K562 (cell line): ENCODE measurements at regions not wholly inside any gene's neighbourhood (a gene's known extent, or its start where the extent isn't known, plus 50 kb on each side); places are given as distances from the start of the nearest gene placed in this dataset.

Experiments
- ATAC-seq: fragments of 200-7000 bp; cut with Tn5 transposase; 3 replicates; pipeline ENCODE4 v1.9.1; 2020; ENCODE audit warnings: moderate library complexity
- BruUV-seq: library from RNA; stranded (reverse); fragments of 400-500 nt; replicated peaks from 2 replicates; lab custom pipeline; 2021; lab: Mats Ljungman, UMichigan
- CTCF ChIA-PET: fragments of 300-600 bp; formaldehyde crosslinking; extraction: SDS; loops from one replicate; lab custom pipeline; 2021; ENCODE audit warnings: low intra/inter-chr PET ratio; lab: Yijun Ruan, JAX
- POLR2A ChIA-PET: fragments of 300-600, 350-650 bp; sonication (Branson Sonifier 250); formaldehyde crosslinking; extraction: SDS; loops from one replicate; lab custom pipeline; 2021; ENCODE audit warnings: antibody characterized with exemption, inconsistent platforms; lab: Yijun Ruan, JAX
- DNase-seq, 4 experiments: peaks; one replicate each; pipeline versions ENCODE4 v3.0.0 to v3.0.0-alpha.2; 2011 to 2018; ENCODE audit warnings: low spot score in 3 of 4, mixed read lengths in 3 of 4; ENCODE audit errors: extremely low read depth in 1 of 4
- FAIRE-seq: peaks from 2 replicates; lab custom pipeline; 2011; peaks lifted over from hg19 to GRCh38; lab: Jason Lieb, UNC
- H2AFZ ChIP-seq: 2 replicates; pipeline ENCODE4 v1.6.0; 2011; ENCODE audit warnings: low read depth, low read length, control low read depth, inconsistent platforms
- H3K27ac ChIP-seq: fragments of 200-600 bp; 3 replicates; pipeline ENCODE4 v1.8.0; 2011; ENCODE audit warnings: low read depth, mild to moderate bottlenecking, control low read depth, inconsistent platforms, low read length, moderate library complexity, mixed read lengths; ENCODE audit errors: extremely low read depth
- H3K27me3 ChIP-seq, 2 experiments: fragments of 300-600 bp in 1 of 2; 2 replicates in 1 of 2; 3 replicates in 1 of 2; pipeline versions ENCODE4 v1.6.0 to v1.8.0; 2011; ENCODE audit warnings: inconsistent platforms in 2 of 2, low read length in 2 of 2, mild to moderate bottlenecking in 1 of 2, mixed read lengths in 1 of 2, moderate library complexity in 1 of 2; ENCODE audit not compliant: control insufficient read depth in 2 of 2, insufficient read depth in 2 of 2
- H3K36me3 ChIP-seq: fragments of 300-600 bp; 3 replicates; pipeline ENCODE4 v1.8.0; 2011; ENCODE audit warnings: mild to moderate bottlenecking, low read length, inconsistent platforms; ENCODE audit not compliant: control insufficient read depth, insufficient read depth
- H3K4me1 ChIP-seq, 2 experiments: fragments of 200-600 bp in 1 of 2; replicated peaks in 1 of 2; 2 replicates in 1 of 2; 3 replicates in 1 of 2; pipeline versions ENCODE4 v1.5.1 to v1.8.0; 2011; ENCODE audit warnings: inconsistent platforms in 2 of 2, low read length in 2 of 2, mild to moderate bottlenecking in 1 of 2, mixed read lengths in 1 of 2, moderate library complexity in 1 of 2; ENCODE audit not compliant: control insufficient read depth in 2 of 2, insufficient read depth in 2 of 2
- H3K4me2 ChIP-seq: 2 replicates; pipeline ENCODE4 v1.6.1; 2011; ENCODE audit warnings: low read length, control low read depth, inconsistent platforms, mixed read lengths; ENCODE audit not compliant: insufficient read depth
- H3K4me3 ChIP-seq: fragments of 200-600 bp; sonication (generic), shearing (Covaris generic); 2 replicates; pipeline ENCODE4 v1.5.1; 2016; ENCODE audit warnings: control low read depth, inconsistent platforms
- H3K79me2 ChIP-seq: fragments of 200-600 bp; 3 replicates; pipeline ENCODE4 v1.8.0; 2011; ENCODE audit warnings: low read length, inconsistent platforms; ENCODE audit not compliant: control insufficient read depth, insufficient read depth
- H3K9ac ChIP-seq, 2 experiments: 2 replicates each; pipeline versions ENCODE4 v1.6.0 to v1.6.1; 2011; ENCODE audit warnings: low read depth in 2 of 2, low read length in 2 of 2, control low read depth in 1 of 2, inconsistent platforms in 1 of 2, mild to moderate bottlenecking in 1 of 2, mixed read lengths in 1 of 2; ENCODE audit not compliant: insufficient read depth in 1 of 2
- H3K9me1 ChIP-seq: one replicate; pipeline ENCODE4 v1.6.0; 2011; ENCODE audit warnings: inconsistent platforms, mild to moderate bottlenecking, low read length, moderate library complexity; ENCODE audit not compliant: control insufficient read depth, insufficient read depth
- H3K9me3 ChIP-seq: replicated peaks from 2 replicates; pipeline ENCODE4 v1.5.1; 2011; ENCODE audit warnings: low read depth, low read length, inconsistent platforms; ENCODE audit not compliant: control insufficient read depth, insufficient read depth
- H4K20me1 ChIP-seq: replicated peaks from 2 replicates; pipeline ENCODE4 v1.6.1; 2011; ENCODE audit warnings: low read length, inconsistent platforms, mixed read lengths; ENCODE audit not compliant: control insufficient read depth, insufficient read depth
- ARNT ChIP-seq, 2 experiments: fragments of 450-650 bp; IDR thresholded peaks; 2 replicates each; pipeline ENCODE4 v1.6.1; 2016; ENCODE audit warnings: mild to moderate bottlenecking in 1 of 2
- CBFA2T2 ChIP-seq: fragments of 450-650 bp; conservative IDR thresholded peaks from 2 replicates; pipeline ENCODE4 v1.6.1; 2017; ENCODE audit warnings: mild to moderate bottlenecking
- ETS2 ChIP-seq: IDR thresholded peaks from 2 replicates; pipeline ENCODE4 v1.6.1; 2016; ENCODE audit warnings: borderline replicate concordance, missing genetic modification characterization, mild to moderate bottlenecking, moderate library complexity, missing compliant biosample characterization; ENCODE audit not compliant: poor library complexity, severe bottlenecking
- ETV1 ChIP-seq: fragments of 450-650 bp; conservative IDR thresholded peaks from 2 replicates; pipeline ENCODE4 v1.6.1; 2016; ENCODE audit warnings: missing genetic modification characterization, control low read depth, low read depth, missing compliant biosample characterization
- GTF2F1 ChIP-seq: IDR thresholded peaks from 2 replicates; pipeline ENCODE4 v1.6.1; 2011; ENCODE audit warnings: low read depth, low read length, improper control_type of control experiment
- MYC ChIP-seq, 2 experiments: fragments of 250-450 bp in 1 of 2; sonication (Bioruptor Pico) in 1 of 2; IDR thresholded peaks; 2 replicates each; pipeline versions ENCODE4 v1.5.1 to v1.6.1; 2012 to 2021; ENCODE audit warnings: low read depth in 2 of 2, borderline replicate concordance in 1 of 2, improper control_type of control experiment in 1 of 2, low read length in 1 of 2, mild to moderate bottlenecking in 1 of 2, moderate library complexity in 1 of 2
- NFRKB ChIP-seq: fragments of 450-650 bp; IDR thresholded peaks from 2 replicates; pipeline ENCODE4 v1.6.1; 2016; ENCODE audit warnings: low read depth
- POLR2G ChIP-seq: fragments of 200-400 bp; formaldehyde crosslinking; IDR thresholded peaks from 2 replicates; pipeline ENCODE4 v1.6.1; 2017; ENCODE audit warnings: low read depth, mild to moderate bottlenecking, antibody characterized with exemption, low read length, moderate library complexity
- PYGO2 ChIP-seq: fragments of 450-650 bp; IDR thresholded peaks from 2 replicates; pipeline ENCODE4 v1.6.1; 2016; ENCODE audit warnings: mild to moderate bottlenecking, missing genetic modification characterization, moderate library complexity, missing compliant biosample characterization
- RBM25 ChIP-seq: fragments of 200-400 bp; formaldehyde crosslinking; IDR thresholded peaks from 2 replicates; pipeline ENCODE4 v1.6.1; 2018; ENCODE audit warnings: low read length, low read depth, moderate library complexity; ENCODE audit not compliant: severe bottlenecking
- SMAD2 ChIP-seq: fragments of 150-350 bp; IDR thresholded peaks from 2 replicates; pipeline ENCODE4 v1.6.1; 2014; ENCODE audit warnings: low read depth, mild to moderate bottlenecking, low read length
- STAT5A ChIP-seq: IDR thresholded peaks from 2 replicates; pipeline ENCODE4 v1.6.1; 2012; ENCODE audit warnings: low read length, inconsistent platforms, borderline replicate concordance
- SUPT5H ChIP-seq: fragments of 450-650 bp; IDR thresholded peaks from 2 replicates; pipeline ENCODE4 v1.6.1; 2016
- ZNF444 ChIP-seq: fragments of 250-450 bp; sonication (Bioruptor Pico); IDR thresholded peaks from 2 replicates; pipeline ENCODE4 v1.4.0; 2020; ENCODE audit warnings: mild to moderate bottlenecking, moderate library complexity
- WGBS: fragments of 100-300 bp; shearing (Covaris generic); methylation state at CpG from one replicate; pipeline ENCODE4 v1.1.6; 2016; ENCODE audit warnings: low coverage, mixed read lengths; ENCODE audit not compliant: insufficient coverage; ENCODE audit errors: missing lambda C conversion rate; 5-methylcytosine and 5-hydroxymethylcytosine counted together
- in situ Hi-C: fragments of 300-500 bp; cut with MboI; formaldehyde crosslinking; loops from 4 replicates; pipeline ENCODE4 v1.15.0; 2018; ENCODE audit warnings: inconsistent platforms, mixed read lengths
- intact Hi-C: fragments of 100-400 bp; cut with micrococcal nuclease; formaldehyde crosslinking; loops from 2 replicates; pipeline ENCODE4 v1.14.2; 2022
- TF ChIP-seq, protein P1 (sequence below): fragments of 250-450 bp; sonication (Bioruptor Pico); IDR thresholded peaks from 2 replicates; pipeline ENCODE4 v1.6.1; 2021; ENCODE audit warnings: mild to moderate bottlenecking
- TF ChIP-seq, protein P2 (sequence below): fragments of 450-650 bp; IDR thresholded peaks from one replicate; pipeline ENCODE4 v1.6.1; 2018; ENCODE audit warnings: mild to moderate bottlenecking, moderate library complexity; ENCODE audit not compliant: partially characterized antibody
- TF ChIP-seq, protein P3 (sequence below), 2 experiments: IDR thresholded peaks; 2 replicates each; pipeline ENCODE4 v1.6.1; 2011; ENCODE audit warnings: borderline replicate concordance in 1 of 2, control low read depth in 1 of 2, low read depth in 1 of 2, low read length in 1 of 2, mild to moderate bottlenecking in 1 of 2, mixed read lengths in 1 of 2, moderate library complexity in 1 of 2; ENCODE audit not compliant: insufficient read depth in 1 of 2, insufficient read length in 1 of 2, poor library complexity in 1 of 2, severe bottlenecking in 1 of 2; ENCODE audit errors: extremely low read depth in 1 of 2
- TF ChIP-seq, protein P4 (sequence below): fragments of 250-450 bp; sonication (Bioruptor Pico); IDR thresholded peaks from 2 replicates; pipeline ENCODE4 v1.8.0; 2022; ENCODE audit warnings: inconsistent platforms

DNA sequence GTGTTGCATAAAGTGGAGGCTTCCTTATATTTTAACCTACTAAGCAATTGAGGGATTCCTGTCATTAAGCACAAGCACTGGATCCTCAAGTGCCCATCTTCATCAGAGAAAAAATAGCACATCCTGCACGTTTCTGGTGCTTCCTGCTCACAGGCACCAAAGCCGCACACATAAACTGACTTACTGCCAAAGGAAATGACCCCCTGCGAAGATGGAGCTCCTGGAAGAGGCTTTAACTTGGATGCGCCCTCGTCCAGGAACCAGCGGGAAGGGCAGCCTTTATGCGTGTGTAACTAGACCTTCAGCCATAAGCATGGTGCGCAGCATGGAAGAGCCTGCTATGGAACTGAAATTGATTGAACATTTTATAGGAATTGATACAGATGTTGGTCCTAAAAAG, 188.7 kb downstream of the FTCDNL1 start:
- no peak overlapping the region for H3K4me2 ChIP-seq
- H3K27me3 ChIP-seq: no peaks in the 10 kb centered on the region
- H3K9me3 ChIP-seq: peaks cover 3% of the 10 kb centered on the region; the same call in 1 of the 2 replicates
- no TSS peak for BruUV-seq
- no peak overlapping the region for H3K27ac ChIP-seq
- TF ChIP-seq ETS2 (tag) (no peak), ETV1 (tag) (no peak), PYGO2 (tag) (no peak), ZNF444 (CRISPR knock-in tag) (no peak), CBFA2T2 (no peak), POLR2G (no peak), MYC (IDR thresholded peaks at IDR 0.05; ENCODE audit: low read depth, low read length) (no peak), MYC (CRISPR knock-in tag; IDR thresholded peaks at IDR 0.05; ENCODE audit: borderline replicate concordance, low read depth) (no peak), SMAD2 (no peak), NFRKB (no peak), RBM25 (no peak), ARNT (IDR thresholded peaks at IDR 0.05) (no peak), GTF2F1 (no peak), SUPT5H (no peak), STAT5A (no peak)
- TF ChIP-seq, protein P1, sequence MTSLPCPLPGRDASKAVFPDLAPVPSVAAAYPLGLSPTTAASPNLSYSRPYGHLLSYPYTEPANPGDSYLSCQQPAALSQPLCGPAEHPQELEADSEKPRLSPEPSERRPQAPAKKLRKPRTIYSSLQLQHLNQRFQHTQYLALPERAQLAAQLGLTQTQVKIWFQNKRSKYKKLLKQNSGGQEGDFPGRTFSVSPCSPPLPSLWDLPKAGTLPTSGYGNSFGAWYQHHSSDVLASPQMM: no peak
- TF ChIP-seq, protein P2, sequence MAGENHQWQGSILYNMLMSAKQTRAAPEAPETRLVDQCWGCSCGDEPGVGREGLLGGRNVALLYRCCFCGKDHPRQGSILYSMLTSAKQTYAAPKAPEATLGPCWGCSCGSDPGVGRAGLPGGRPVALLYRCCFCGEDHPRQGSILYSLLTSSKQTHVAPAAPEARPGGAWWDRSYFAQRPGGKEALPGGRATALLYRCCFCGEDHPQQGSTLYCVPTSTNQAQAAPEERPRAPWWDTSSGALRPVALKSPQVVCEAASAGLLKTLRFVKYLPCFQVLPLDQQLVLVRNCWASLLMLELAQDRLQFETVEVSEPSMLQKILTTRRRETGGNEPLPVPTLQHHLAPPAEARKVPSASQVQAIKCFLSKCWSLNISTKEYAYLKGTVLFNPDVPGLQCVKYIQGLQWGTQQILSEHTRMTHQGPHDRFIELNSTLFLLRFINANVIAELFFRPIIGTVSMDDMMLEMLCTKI: no peak
- TF ChIP-seq, protein P3, sequence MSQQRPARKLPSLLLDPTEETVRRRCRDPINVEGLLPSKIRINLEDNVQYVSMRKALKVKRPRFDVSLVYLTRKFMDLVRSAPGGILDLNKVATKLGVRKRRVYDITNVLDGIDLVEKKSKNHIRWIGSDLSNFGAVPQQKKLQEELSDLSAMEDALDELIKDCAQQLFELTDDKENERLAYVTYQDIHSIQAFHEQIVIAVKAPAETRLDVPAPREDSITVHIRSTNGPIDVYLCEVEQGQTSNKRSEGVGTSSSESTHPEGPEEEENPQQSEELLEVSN (IDR thresholded peaks at IDR 0.05; ENCODE audit: borderline replicate concordance in 1 of 2, extremely low read depth in 1 of 2, insufficient read depth in 1 of 2, insufficient read length in 1 of 2, low read depth in 1 of 2, low read length in 1 of 2, poor library complexity in 1 of 2, severe bottlenecking in 1 of 2): no peak
- TF ChIP-seq, protein P4, sequence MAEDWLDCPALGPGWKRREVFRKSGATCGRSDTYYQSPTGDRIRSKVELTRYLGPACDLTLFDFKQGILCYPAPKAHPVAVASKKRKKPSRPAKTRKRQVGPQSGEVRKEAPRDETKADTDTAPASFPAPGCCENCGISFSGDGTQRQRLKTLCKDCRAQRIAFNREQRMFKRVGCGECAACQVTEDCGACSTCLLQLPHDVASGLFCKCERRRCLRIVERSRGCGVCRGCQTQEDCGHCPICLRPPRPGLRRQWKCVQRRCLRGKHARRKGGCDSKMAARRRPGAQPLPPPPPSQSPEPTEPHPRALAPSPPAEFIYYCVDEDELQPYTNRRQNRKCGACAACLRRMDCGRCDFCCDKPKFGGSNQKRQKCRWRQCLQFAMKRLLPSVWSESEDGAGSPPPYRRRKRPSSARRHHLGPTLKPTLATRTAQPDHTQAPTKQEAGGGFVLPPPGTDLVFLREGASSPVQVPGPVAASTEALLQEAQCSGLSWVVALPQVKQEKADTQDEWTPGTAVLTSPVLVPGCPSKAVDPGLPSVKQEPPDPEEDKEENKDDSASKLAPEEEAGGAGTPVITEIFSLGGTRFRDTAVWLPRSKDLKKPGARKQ (CRISPR knock-in tag): no peak
- H3K36me3 ChIP-seq: no peaks in the 10 kb centered on the region
- H3K9ac ChIP-seq: no peak overlapping the region
- ChIA-PET CTCF (no interaction called here), POLR2A (no interaction called here)
- no peaks in the 10 kb centered on the region for H3K9me1 ChIP-seq
- 3% methylated on average over 8 of the region's 8 CpGs for WGBS
- FAIRE-seq (no peak), DNase-seq (no peak), ATAC-seq (no peak)
- H2AFZ ChIP-seq: no peak overlapping the region
- intact Hi-C loops (no loop called here), in situ Hi-C loops (no loop called here)
- H4K20me1 ChIP-seq: no peaks in the 10 kb centered on the region
- no peak overlapping the region for H3K4me3 ChIP-seq
- H3K79me2 ChIP-seq: no peaks in the 10 kb centered on the region
- H3K4me1 ChIP-seq: peaks cover 0 to 5% of the 10 kb centered on the region in 2 experiments; a peak in 3 of 5 replicates
